GM12891 (cell line): ENCODE measurements at regions not wholly inside any gene's neighbourhood (a gene's known extent, or its start where the extent isn't known, plus 50 kb on each side); places are given as distances from the start of the nearest gene placed in this dataset.

Source experiments
- PAX5 ChIP-seq: IDR thresholded peaks from 2 replicates; pipeline ENCODE4 v1.6.1; 2011; ENCODE audit warnings: low read length, moderate library complexity, mild to moderate bottlenecking; ENCODE audit not compliant: insufficient read depth, severe bottlenecking
- POLR2A ChIP-seq: IDR thresholded peaks from 2 replicates; pipeline ENCODE4 v1.6.1; 2011; ENCODE audit warnings: low read depth, low read length, control low read depth
- POLR2AphosphoS5 ChIP-seq: IDR thresholded peaks from 2 replicates; pipeline ENCODE4 v1.6.1; 2011; ENCODE audit warnings: low read depth, low read length, control low read depth
- SPI1 ChIP-seq: IDR thresholded peaks from 2 replicates; pipeline ENCODE4 v1.6.1; 2011; ENCODE audit warnings: low read depth, low read length, control low read depth
- TAF1 ChIP-seq: IDR thresholded peaks from 2 replicates; pipeline ENCODE4 v1.6.1; 2011; ENCODE audit warnings: low read depth, low read length, control low read depth

DNA sequence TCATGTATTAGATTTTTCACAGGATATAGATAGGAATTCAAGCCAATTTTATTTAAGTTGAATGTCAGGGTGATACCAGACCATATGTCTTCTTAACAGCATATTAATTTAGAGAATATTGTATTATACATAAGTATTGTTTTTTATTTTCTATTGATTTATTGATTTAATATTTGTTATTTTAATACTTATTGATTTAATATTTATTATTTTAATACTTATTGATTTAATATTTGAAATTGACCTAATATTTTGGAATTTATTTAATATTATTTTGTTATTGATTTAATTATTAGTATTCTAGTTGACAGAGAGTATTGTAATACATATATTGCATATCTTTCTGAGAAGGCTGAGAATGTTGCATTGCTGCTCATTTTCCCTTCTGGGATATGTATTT, 1411.8 kb upstream of the ACO1 start:
- no peak for TF ChIP-seq SPI1
- no peak for TF ChIP-seq POLR2A
- no peak for TF ChIP-seq POLR2AphosphoS5
- TF ChIP-seq TAF1: no peak
- TF ChIP-seq PAX5: no peak
